ENCODE measurements at regions not wholly inside any gene's neighbourhood (a gene's known extent, or its start where the extent isn't known, plus 50 kb on each side); places are given as distances from the start of the nearest gene placed in this dataset.

- intact Hi-C loops (cut with DNase I), result no loop called here
- DNase-seq, result no peak
- H3K27me3 ChIP-seq, result no peaks in the 10 kb centered on the region
- H3K9me3 ChIP-seq, result no peaks in the 10 kb centered on the region
- no peak for TF ChIP-seq CTCF (IDR thresholded peaks at IDR 0.05)
- no peak for TF ChIP-seq POLR2A (IDR thresholded peaks at IDR 0.05)
- WGBS, 2 donors, result 60 to 65% methylated on average over 2 of the region's 2 CpGs
- H3K27ac ChIP-seq, result no peak overlapping the region
- no peaks in the 10 kb centered on the region for H3K36me3 ChIP-seq
- no peak overlapping the region for H3K4me3 ChIP-seq
- H3K4me1 ChIP-seq, result peaks cover 0 to 19% (median 0%) of the 10 kb centered on the region in 3 donors
Measured at GRCh38 chr2:220106065-220106464, 478.6 kb downstream of the SLC4A3 start.

DNA sequence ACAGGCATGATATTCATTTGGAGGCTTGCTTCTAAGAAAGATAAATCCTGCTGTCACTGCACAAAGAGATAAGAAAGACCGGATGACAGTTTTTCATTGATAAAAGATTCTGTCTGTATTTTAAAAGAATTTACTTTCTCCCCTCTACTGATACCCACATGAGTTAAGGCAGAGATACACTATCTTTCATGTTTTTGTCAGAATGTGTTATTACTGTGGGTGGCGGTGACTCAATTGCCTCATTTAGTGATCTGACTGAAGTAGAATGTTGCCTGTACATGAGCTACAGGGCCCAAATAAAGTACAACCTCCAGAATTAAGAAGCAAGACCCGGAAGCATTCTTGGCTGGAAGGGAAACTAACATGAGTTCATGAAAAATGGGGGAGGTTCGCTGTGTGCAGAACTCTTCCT lies 480.0 kb downstream of the SLC4A3 start:
- Histone ChIP-seq H3K36me3 (no peaks in the 10 kb centered on the region), H3K4me1 (peaks cover 0 to 19% (median 0%) of the 10 kb centered on the region in 3 donors), H3K4me3 (no peak overlapping the region), H3K27me3 (no peaks in the 10 kb centered on the region), H3K9me3 (no peaks in the 10 kb centered on the region), H3K27ac (no peak overlapping the region)
- WGBS, 2 donors, result 76 to 83% methylated on average over 4 of the region's 4 CpGs
- no peak for TF ChIP-seq CTCF (IDR thresholded peaks at IDR 0.05)
- TF ChIP-seq POLR2A (IDR thresholded peaks at IDR 0.05), result no peak
- intact Hi-C loops (cut with DNase I), result no loop called here
- no peak for DNase-seq

DNA sequence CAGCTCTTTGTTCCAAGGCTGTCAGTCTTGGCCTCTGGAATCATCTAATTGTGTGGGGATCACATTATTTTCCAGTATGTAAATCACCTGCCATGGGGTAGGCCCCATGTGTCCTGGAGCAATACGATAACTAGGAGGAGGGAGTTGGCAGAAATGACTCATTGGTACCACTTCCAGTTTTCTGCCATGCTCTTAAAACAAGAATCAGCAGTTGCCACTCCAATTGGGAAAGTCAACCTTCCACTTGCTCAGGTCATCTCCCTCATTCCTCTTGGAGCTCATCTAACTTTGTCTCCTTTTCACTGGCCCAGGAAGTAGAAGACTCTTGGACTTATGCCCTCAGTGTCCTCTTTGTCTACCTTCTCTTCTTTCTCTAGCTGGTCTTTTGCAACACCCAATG lies 487.0 kb downstream of the SLC4A3 start:
- intact Hi-C loops (cut with DNase I), result no loop called here
- no peak for TF ChIP-seq POLR2A (IDR thresholded peaks at IDR 0.05)
- no peak for TF ChIP-seq CTCF (IDR thresholded peaks at IDR 0.05)
- 64 to 79% methylated on average over 1 of the region's 1 CpG for WGBS, 2 donors
- H3K27ac ChIP-seq, result no peak overlapping the region
- no peaks in the 10 kb centered on the region for H3K4me1 ChIP-seq
- H3K9me3 ChIP-seq, result peaks cover 0 to 20% (median 6%) of the 10 kb centered on the region in 3 donors
- no peak for DNase-seq
- H3K4me3 ChIP-seq, result no peak overlapping the region
- H3K36me3 ChIP-seq, result no peaks in the 10 kb centered on the region
- no peaks in the 10 kb centered on the region for H3K27me3 ChIP-seq

DNA sequence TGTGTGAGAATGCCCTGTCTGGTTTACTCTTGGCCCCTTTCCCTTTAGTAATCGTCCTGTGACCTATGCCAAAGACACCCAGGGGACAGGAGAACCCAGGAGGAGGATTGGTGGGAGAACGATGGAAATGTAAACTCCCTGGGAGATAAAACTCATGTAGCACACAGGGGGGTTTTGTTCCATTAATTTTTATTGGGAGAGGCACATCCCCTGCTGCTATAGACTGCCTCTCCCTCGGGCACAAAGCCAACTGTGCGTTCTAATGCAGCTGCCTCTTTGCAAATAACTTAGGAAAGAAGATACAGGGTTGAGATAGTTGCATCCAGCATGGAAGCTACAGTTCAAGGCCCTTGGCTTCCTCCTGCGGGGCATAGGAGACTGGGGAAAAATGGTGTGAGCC lies 489.6 kb downstream of the SLC4A3 start:
- WGBS, 2 donors, result 60 to 69% methylated on average over 3 to 4 of the region's 5 CpGs
- H3K36me3 ChIP-seq, result no peaks in the 10 kb centered on the region
- no peak for DNase-seq
- H3K27ac ChIP-seq, result no peak overlapping the region
- intact Hi-C loops (cut with DNase I), result no loop called here
- H3K4me3 ChIP-seq, result no peak overlapping the region
- TF ChIP-seq POLR2A (IDR thresholded peaks at IDR 0.05) (no peak), CTCF (IDR thresholded peaks at IDR 0.05) (no peak)
- no peaks in the 10 kb centered on the region for H3K27me3 ChIP-seq
- peaks cover 0 to 20% (median 6%) of the 10 kb centered on the region in 3 donors for H3K9me3 ChIP-seq
- H3K4me1 ChIP-seq, result no peaks in the 10 kb centered on the region

DNA sequence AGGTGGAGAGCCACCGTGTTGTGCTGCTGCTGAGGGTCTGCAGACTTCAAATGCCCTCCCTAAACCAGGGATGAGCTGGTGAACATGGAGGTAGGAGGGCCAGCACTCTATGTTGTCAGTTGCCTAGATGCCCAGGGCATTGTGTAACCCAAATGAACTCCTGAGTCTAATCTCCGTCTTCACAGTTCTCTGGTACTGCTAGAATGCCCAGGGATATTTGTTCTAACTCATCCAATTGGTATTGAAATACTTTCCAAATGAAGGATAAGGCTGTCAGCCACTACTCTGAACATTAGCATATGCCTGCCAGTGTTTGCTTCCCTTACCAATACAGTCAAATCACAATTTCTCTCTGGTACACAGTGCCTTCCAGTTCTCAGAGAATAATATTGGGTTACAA lies 492.6 kb downstream of the SLC4A3 start:
- intact Hi-C loops (cut with DNase I), result no loop called here
- no peak overlapping the region for H3K4me3 ChIP-seq
- no peak overlapping the region for H3K27ac ChIP-seq
- no peaks in the 10 kb centered on the region for H3K27me3 ChIP-seq
- H3K36me3 ChIP-seq, result no peaks in the 10 kb centered on the region
- H3K4me1 ChIP-seq, result no peaks in the 10 kb centered on the region
- DNase-seq, result no peak
- 45 to 65% methylated on average over 1 to 2 of the region's 2 CpGs for WGBS, 2 donors
- peaks cover 0 to 10% (median 0%) of the 10 kb centered on the region in 3 donors for H3K9me3 ChIP-seq
- TF ChIP-seq POLR2A (IDR thresholded peaks at IDR 0.05) (no peak), CTCF (IDR thresholded peaks at IDR 0.05) (no peak)
